BJ (cell line): ENCODE measurements at regions not wholly inside any gene's neighbourhood (a gene's known extent, or its start where the extent isn't known, plus 50 kb on each side); places are given as distances from the start of the nearest gene placed in this dataset.

Source experiments
- CTCF ChIA-PET: fragments of 350-600 bp; formaldehyde crosslinking; extraction: SDS; loops from one replicate; lab custom pipeline; 2021; ENCODE audit warnings: antibody characterized with exemption, inconsistent platforms; lab: Yijun Ruan, JAX
- POLR2A ChIA-PET: fragments of 300-600 bp; sonication (Branson Sonifier 250); formaldehyde crosslinking; extraction: SDS; loops from one replicate; lab custom pipeline; 2021; ENCODE audit warnings: antibody characterized with exemption; lab: Charles Lee
- DNase-seq: peaks from one replicate; pipeline ENCODE4 v3.0.0-alpha.2; 2011; ENCODE audit warnings: low read depth
- H3K27me3 ChIP-seq: 2 replicates; pipeline ENCODE4 v1.6.0; 2011; ENCODE audit warnings: low read length; ENCODE audit not compliant: control insufficient read depth, insufficient read depth
- H3K36me3 ChIP-seq: 2 replicates; pipeline ENCODE4 v1.5.1; 2011; ENCODE audit warnings: low read length; ENCODE audit not compliant: control insufficient read depth, insufficient read depth
- H3K4me3 ChIP-seq: 2 replicates; pipeline ENCODE4 v1.5.1; 2011; ENCODE audit warnings: low read depth, mild to moderate bottlenecking, control low read depth, low read length
- TF ChIP-seq, protein P1 (sequence below): IDR thresholded peaks from 2 replicates; pipeline ENCODE4 v1.5.1; 2011; ENCODE audit warnings: low read depth, mild to moderate bottlenecking, control low read depth, inconsistent platforms, low read length, moderate library complexity; ENCODE audit not compliant: insufficient read depth

DNA sequence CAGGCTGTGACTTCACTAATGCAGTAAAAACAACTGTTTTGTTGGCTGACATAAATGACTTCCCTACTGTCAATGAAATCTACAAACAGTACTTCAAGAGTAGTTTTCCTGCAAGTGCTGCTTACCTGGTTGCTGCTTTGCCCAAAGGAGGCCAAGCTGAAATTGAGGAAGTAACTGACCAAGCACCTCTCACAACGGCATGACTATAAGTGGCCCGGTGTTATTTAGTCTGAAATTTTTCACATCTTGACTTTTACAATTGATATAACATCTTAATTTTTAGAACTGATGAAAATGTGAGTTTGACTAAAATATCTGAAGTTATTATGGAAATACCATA lies 274.9 kb upstream of the NR5A2 start:
- CTCF ChIA-PET: no interaction called here

DNA sequence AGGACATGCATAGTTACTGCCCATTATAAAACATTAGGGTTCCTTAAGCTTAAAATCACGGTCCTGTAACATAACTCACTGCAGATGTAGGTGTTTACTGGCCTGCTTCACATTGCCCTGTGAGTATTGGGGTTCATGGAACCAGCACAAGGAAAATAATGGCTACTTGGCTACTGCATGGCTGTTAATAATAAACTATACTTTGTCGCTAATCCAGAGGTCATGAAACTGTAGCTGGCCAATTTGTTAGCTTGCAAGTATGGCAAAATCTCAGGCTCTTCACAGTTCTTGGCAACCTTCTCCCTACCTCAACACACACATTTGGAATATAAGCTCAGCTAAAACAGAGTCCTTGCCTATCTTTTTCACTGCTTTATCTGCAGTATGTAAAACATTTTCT lies 274.0 kb upstream of the NR5A2 start:
- ChIA-PET CTCF (no interaction called here), POLR2A (no interaction called here)
- TF ChIP-seq, protein P1, sequence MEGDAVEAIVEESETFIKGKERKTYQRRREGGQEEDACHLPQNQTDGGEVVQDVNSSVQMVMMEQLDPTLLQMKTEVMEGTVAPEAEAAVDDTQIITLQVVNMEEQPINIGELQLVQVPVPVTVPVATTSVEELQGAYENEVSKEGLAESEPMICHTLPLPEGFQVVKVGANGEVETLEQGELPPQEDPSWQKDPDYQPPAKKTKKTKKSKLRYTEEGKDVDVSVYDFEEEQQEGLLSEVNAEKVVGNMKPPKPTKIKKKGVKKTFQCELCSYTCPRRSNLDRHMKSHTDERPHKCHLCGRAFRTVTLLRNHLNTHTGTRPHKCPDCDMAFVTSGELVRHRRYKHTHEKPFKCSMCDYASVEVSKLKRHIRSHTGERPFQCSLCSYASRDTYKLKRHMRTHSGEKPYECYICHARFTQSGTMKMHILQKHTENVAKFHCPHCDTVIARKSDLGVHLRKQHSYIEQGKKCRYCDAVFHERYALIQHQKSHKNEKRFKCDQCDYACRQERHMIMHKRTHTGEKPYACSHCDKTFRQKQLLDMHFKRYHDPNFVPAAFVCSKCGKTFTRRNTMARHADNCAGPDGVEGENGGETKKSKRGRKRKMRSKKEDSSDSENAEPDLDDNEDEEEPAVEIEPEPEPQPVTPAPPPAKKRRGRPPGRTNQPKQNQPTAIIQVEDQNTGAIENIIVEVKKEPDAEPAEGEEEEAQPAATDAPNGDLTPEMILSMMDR: no peak
- no peak for DNase-seq
- Histone ChIP-seq H3K27me3 (peaks cover 4% of the 10 kb centered on the region; the same call in 1 of the 2 replicates), H3K4me3 (no peak overlapping the region), H3K36me3 (no peaks in the 10 kb centered on the region)

More for the DNA sequence above, 274.9 kb upstream of the NR5A2 start:
- no peak for DNase-seq
- Histone ChIP-seq H3K36me3 (no peaks in the 10 kb centered on the region), H3K27me3 (peaks cover 2% of the 10 kb centered on the region; the same call in 1 of the 2 replicates), H3K4me3 (no peak overlapping the region)
- TF ChIP-seq, protein P1: no peak
- POLR2A ChIA-PET: no interaction called here

DNA sequence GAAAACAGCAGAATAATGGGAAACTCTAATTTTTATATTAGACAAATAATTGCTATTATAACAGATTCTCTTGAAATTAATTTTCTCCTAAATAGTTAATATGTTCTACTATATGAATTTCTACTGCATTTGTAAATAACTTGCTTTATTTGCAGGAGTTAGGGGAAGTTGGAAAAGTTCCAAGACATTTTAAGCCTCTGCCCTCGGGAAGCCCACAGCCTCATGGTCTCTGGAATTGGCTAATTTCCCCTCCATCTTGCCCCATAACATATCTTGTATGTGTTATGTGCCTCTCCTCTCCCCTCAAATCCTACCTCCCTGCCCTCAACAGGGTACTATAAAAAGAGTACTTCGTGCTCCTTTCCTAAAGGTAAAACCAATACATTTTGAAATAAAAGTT lies 271.4 kb upstream of the NR5A2 start:
- TF ChIP-seq, protein P1: no peak
- POLR2A ChIA-PET: no interaction called here
- Histone ChIP-seq H3K4me3 (no peak overlapping the region), H3K27me3 (peaks cover 4% of the 10 kb centered on the region; the same call in 1 of the 2 replicates), H3K36me3 (no peaks in the 10 kb centered on the region)
- CTCF ChIA-PET: no interaction called here
- no peak for DNase-seq

DNA sequence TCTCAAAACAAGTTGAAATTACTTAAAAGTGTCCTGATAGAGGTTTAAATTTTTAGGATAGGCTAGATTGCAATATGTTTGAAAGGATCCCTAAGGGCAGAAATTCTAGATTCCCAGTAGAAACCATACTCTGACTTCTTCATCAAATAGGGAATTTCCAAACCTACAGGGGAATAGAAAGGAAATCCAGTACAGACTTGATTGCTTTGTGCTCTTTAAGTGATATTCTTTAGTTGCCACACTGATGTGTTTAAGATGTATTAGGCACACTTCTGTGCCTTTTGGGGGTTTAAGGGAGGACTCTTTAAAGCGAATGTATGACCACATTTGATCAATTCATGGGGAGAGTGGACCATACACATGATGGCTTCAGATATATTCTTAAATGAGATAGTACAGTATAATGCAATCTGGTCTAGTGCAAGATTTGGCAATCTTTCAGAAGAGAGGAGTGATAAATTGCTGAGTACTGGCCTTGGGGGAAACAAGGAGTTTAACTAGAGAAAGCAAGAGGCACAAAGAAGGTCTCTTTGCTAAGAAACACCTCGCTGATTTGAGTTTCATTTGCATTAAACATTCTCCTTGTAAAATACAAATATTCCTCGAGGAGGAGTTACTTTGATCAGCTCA lies 268.8 kb upstream of the NR5A2 start:
- ChIA-PET CTCF (no interaction called here), POLR2A (no interaction called here)
- TF ChIP-seq, protein P1: no peak
- H3K4me3 ChIP-seq: no peak overlapping the region
- no peaks in the 10 kb centered on the region for H3K36me3 ChIP-seq
- peaks cover 4% of the 10 kb centered on the region for H3K27me3 ChIP-seq
- DNase-seq: no peak

DNA sequence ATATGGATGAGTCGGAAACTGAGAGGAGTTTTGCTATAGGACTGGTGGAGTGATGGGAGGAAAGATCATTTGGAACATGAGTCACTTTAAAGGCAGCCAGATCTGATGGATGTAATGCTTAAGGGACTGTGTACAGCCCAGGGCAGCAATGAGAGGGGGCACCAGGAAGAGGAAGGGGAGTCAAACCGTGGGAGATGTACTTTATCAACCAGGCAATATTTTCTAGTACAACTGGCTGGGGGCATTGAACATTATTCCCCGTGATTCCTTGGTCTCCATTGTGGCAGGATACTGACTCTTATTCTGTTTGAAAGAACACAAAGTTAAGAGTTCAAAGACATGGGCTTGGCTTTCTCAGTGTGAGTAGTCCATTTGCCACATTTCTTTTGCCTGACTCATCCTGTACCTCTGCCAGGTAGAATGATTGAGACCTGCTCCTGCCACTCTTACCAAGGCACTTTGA lies 268.2 kb upstream of the NR5A2 start:
- Histone ChIP-seq H3K4me3 (no peak overlapping the region), H3K27me3 (peaks cover 4% of the 10 kb centered on the region), H3K36me3 (no peaks in the 10 kb centered on the region)
- POLR2A ChIA-PET: no interaction called here
- no peak for DNase-seq
- TF ChIP-seq, protein P1: no peak
- CTCF ChIA-PET: no interaction called here
